ENCODE measurements at regions not wholly inside any gene's neighbourhood (a gene's known extent, or its start where the extent isn't known, plus 50 kb on each side); places are given as distances from the start of the nearest gene placed in this dataset.

DNA sequence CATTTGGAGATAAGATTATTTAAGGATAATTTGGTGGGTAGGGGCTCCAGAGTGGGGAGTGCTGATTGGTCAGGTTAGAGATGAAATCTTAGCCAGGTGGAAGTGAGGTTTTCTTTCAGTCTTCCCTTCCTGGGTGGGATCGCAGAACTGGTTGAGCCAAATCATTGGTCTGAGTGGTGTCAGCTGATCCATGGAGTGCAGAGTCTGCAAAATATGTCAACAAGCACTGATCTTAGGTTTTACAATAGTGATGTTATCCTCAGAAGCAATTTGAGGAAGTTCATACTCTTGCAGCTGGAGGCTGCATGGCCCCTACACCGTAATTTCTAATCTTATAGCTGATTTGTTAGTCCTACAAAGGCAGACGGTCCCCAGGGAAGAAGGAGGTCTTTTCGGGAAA lies 1483.4 kb upstream of the ZEB2 start:
- no peak for TF ChIP-seq POLR2A (IDR thresholded peaks at IDR 0.05)
- TF ChIP-seq, protein P1, sequence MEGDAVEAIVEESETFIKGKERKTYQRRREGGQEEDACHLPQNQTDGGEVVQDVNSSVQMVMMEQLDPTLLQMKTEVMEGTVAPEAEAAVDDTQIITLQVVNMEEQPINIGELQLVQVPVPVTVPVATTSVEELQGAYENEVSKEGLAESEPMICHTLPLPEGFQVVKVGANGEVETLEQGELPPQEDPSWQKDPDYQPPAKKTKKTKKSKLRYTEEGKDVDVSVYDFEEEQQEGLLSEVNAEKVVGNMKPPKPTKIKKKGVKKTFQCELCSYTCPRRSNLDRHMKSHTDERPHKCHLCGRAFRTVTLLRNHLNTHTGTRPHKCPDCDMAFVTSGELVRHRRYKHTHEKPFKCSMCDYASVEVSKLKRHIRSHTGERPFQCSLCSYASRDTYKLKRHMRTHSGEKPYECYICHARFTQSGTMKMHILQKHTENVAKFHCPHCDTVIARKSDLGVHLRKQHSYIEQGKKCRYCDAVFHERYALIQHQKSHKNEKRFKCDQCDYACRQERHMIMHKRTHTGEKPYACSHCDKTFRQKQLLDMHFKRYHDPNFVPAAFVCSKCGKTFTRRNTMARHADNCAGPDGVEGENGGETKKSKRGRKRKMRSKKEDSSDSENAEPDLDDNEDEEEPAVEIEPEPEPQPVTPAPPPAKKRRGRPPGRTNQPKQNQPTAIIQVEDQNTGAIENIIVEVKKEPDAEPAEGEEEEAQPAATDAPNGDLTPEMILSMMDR (IDR thresholded peaks at IDR 0.05), result no peak
